ENCODE measurements at regions not wholly inside any gene's neighbourhood (a gene's known extent, or its start where the extent isn't known, plus 50 kb on each side); places are given as distances from the start of the nearest gene placed in this dataset.
A peak's percentile ranks its signal among the peaks of the same experiment; 100 is the strongest.

DNA sequence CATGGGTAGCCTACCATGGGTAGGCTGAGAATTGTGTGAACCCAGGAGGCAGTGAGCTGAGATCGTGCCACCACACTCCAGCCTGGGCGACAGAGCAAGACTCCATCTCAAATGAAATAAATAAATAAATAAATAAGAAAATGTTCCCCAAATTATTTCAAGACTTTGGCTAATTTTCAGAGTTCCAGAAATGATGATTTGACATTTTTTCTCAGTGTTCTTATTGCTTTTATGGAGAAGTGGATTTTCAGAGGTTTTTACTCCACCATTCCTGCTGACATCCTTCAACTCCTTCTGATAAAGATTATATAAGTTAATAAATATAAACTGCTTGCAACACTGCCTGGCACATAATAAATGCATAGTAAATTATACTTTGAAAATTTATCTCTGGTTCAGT, 80.4 kb upstream of the PRKCQ start:
- in situ Hi-C loops (cut with HindIII; ENCODE audit: low pct_ligation_motif_present, low pct_unique_long_range_greater_than_20kb, low sequenced_read_pairs), result no loop called here
- DNase-seq, result no peak

DNA sequence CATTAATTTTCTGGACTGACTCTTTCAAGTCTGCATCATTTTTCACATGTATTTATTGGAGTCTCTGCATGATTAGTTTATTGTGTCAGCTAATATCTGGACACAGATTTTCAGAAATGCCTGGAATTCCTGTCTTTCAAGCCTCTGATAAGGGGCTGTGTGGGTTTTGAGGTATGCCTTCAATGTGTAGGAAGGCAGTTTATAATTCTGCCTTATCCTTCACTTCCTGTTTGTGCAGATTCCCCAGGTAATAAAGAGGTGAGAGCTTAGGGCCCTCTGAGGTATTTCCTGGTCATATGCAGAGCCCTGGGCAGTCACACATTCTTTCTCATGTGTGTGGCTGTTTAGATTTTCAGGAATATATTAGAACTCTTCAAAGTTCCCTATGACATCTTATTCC, 79.4 kb upstream of the PRKCQ start:
- no peak for DNase-seq
- in situ Hi-C loops (cut with HindIII; ENCODE audit: low pct_ligation_motif_present, low pct_unique_long_range_greater_than_20kb, low sequenced_read_pairs), result no loop called here

DNA sequence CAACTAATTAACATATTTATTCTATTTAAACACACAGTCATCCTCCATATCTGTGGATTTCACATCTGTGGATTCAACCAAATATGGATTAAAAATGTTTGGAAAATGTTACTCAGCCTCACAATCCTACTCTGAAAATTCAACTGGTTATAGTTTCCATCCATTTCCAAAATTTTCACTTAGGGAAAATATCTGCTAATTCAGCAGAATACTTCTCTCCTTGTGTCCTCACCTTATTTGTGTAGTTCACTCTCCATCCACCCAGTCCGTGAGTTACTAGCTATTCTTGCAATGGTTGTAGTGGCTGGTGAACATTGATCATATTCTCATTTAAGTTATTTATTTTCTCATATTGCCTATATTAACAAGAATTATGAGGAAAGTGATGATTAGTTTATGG, 77.6 kb upstream of the PRKCQ start:
- in situ Hi-C loops (cut with HindIII; ENCODE audit: low pct_ligation_motif_present, low pct_unique_long_range_greater_than_20kb, low sequenced_read_pairs), result no loop called here
- no peak for DNase-seq

DNA sequence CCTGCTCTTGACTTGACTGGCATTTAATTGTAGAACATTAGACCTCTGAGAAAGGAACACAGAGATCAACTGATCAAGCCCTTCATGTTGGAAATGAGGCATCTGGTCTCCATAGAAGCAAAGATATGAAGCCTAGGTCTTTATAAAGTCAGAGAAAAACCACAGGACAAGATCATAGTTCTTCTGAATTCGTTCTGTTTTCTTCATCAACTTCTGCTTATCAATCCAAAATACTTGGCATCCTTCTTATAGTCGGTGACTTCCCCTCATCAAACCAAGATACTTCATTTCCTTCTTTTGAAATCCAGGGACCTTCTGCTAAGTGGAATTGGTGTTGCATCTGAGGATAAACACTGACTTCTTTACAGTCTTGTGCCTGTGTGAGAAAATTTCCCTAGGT, 77.1 kb upstream of the PRKCQ start:
- DNase-seq, result no peak
- in situ Hi-C loops (cut with HindIII; ENCODE audit: low pct_ligation_motif_present, low pct_unique_long_range_greater_than_20kb, low sequenced_read_pairs), result no loop called here

DNA sequence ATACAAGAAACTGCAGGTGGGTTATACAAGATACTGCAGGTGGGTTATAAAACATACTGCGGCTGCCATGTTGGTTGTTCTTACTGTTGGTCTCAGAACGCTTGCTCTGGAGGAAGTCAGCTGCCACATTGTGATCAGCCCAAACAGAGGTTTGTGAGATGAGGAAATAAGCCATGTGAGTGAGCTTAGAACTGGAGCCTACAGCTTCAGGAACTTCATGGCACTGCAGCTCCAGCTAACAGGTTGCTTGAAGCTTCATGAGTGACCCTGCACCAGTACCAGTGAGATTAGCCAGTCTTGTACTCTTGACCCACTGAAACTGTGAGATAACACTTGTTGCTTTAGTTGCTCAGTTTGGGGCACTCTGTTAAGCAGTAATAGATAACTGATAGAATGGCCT, 74.5 kb upstream of the PRKCQ start:
- in situ Hi-C loops (cut with HindIII; ENCODE audit: low pct_ligation_motif_present, low pct_unique_long_range_greater_than_20kb, low sequenced_read_pairs), result no loop called here

DNA sequence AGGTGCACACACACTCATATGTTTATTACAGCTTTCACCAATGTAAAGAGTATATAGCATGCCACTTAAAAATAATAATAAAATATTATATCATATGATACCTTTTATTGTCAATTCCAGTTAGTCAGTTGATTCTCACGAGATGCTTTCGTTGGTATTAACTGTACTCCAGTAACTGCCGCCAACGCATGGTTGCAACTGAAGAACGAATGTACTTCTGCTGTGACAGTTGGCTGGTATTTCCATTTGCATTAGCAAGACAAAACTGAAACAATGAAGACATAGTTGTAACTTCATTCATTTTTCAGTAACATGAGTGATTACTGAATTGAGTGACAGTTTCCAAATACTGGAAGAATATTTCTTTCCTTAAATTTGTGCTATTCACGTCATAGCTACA, 70.5 kb upstream of the PRKCQ start:
- DNase-seq, result no peak
- in situ Hi-C loops (cut with HindIII; ENCODE audit: low pct_ligation_motif_present, low pct_unique_long_range_greater_than_20kb, low sequenced_read_pairs), result no loop called here

More for the DNA sequence above, 74.5 kb upstream of the PRKCQ start:
- no peak for DNase-seq

DNA sequence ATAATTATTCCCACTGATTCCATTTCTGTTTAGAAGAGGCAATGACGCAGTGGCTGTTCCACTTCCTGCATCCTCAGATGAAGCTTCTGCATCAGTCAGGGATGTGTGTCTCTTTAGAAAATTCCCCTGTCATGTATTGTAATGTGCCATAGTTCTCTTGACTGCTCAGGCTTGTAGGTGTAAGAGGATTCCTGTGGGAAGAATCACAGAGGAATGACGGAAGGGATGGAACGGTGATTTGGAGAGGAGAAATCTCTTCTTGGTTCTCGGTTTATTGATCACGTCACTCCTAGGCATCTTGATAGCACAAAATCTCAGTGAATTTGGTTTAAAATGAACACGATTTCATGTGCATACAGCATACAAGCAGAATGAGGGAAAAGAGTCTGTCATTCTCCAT, 69.8 kb upstream of the PRKCQ start:
- DNase-seq, result peak; percentile 73
- in situ Hi-C loops (cut with HindIII; ENCODE audit: low pct_ligation_motif_present, low pct_unique_long_range_greater_than_20kb, low sequenced_read_pairs), result no loop called here

DNA sequence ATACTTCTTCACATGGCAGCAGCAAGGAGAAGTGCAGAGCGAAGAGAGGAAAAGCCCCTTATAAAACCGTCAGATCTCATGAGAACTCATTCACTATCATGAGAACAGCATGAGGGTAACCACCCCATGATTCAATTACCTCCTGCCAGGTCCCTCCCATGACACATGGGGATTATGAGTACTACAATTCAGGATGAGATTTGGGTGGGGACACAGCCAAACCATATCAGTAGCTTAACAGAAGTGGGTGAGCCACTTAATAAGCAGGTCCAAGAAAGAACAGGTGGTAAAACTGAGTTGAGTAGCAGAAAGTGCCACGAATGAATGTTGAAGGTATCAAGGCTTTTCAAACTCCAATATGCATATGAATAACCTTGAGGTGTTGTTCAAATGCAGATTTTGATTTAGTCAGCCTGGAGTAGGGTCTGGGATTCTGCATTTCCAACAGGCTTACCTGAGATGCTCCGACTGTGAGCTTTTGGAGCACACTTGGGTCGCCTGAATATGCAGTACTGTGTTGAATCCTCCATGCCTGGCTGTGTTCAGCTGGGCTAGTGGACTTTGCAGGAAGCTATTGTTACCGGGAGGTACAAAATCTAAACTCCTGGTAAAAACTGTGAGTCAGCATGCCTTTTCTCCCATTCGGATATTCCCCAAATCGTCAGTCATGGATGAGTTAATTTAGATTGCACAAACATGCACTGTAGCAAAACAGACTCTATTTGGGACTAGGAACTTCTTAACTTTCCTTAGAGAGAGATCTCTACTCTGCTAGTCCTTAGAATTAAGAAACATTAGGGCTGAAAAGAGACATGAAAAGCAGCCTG, 69.0 kb upstream of the PRKCQ start:
- in situ Hi-C loops (cut with HindIII; ENCODE audit: low pct_ligation_motif_present, low pct_unique_long_range_greater_than_20kb, low sequenced_read_pairs), result no loop called here
- DNase-seq, result peak; percentile 2

DNA sequence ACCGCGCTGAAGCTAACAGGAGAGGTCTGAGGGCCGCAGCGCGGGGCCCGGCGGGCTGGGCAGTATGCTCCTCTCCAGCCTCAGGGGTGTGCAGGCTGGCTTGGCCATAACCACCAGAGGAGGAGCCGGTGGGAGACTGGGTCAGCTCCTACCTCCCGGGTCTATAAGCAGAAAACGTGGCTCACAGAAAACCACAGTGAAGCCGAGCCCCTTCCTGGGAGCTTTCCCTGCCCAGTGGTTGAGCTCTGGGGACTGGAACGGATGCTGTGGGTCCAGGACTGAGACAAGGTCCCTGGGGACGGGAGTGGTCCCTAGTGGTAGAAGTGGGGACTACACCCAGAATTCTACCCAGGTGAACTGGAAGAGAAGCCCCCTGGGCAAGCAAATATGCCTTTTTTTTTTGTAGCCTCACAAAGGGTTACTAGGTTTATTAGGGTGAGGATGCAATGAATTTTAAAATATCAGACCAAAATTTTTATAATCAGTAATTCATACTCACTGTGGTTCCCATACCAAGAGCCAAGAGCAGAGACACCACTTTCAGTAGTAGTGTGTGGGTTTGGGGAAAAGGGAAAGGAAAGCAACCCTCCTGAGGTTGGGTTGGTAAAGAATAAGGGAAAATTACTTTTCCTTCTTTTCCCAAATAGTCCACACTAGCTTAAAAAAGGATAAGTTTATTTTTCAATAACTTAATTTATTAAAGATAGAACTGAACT, 67.9 kb upstream of the PRKCQ start:
- DNase-seq, result peak; percentile 25
- in situ Hi-C loops (cut with HindIII; ENCODE audit: low pct_ligation_motif_present, low pct_unique_long_range_greater_than_20kb, low sequenced_read_pairs), result no loop called here

DNA sequence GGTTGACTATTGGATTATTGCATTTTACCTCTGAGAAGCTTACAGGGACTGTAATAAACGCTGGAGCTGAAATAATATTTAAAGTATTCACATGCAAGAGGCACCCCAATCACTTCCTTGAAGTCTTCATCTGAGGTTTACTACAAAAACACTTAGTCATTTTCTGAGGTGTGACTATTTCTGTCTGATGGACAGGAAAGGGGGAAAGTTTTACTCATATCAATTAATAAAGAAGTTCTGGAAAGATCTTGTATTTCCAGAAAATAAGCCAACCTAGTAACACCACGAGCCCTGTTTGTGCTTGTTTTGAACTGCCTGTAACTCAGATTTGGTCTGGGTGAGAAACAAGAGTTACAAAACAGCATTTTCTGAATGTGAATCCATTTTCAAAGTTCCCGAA, 63.9 kb upstream of the PRKCQ start:
- in situ Hi-C loops (cut with HindIII; ENCODE audit: low pct_ligation_motif_present, low pct_unique_long_range_greater_than_20kb, low sequenced_read_pairs), result no loop called here
- DNase-seq, result no peak

DNA sequence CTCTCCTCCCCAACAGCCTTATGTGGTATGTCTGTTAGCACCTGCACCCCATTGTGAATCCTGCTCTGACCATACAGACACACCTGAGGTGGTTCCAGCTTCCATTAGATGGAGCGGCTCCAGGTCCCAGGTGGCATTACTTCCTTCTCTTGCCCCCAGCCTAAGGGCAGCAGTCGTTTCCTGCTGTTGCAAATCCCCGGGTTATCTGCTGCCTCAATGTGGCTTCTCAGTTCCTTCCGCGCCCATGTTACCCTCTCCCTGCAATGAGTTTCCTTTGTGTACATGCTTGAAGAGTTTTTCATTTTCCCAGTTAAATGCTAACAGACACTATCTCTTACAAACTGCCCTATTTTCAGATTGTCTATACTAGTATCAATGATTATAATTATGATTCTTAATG, 62.8 kb upstream of the PRKCQ start:
- no peak for DNase-seq
- in situ Hi-C loops (cut with HindIII; ENCODE audit: low pct_ligation_motif_present, low pct_unique_long_range_greater_than_20kb, low sequenced_read_pairs), result no loop called here

DNA sequence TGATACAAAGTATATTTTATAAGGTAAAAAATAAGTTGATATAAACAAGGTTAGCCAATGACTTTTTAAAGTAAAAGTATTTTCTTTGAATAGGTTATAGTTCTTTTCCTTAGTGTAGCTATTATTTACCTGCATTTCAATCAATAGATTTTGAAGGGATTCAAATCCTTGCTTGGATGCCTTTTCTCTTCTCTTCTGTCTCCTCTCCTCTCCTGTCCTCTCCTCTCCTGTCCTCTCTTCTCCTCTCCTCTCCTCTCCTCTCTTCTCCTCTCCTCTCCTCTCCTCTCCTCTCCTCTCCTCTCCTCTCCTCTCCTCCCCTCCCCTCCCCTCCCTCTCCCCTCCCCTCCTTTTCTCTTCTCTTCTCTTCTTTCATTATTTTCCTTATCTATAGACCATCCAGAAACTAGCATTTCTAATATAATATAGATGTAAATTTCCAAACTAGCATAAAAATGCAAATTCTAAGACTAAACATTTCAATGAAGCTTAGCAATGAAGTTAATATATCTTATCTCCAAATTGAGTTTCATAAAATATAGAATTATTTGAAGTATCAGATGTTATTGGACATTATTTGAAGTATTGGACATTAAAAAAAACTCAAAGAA, 60.5 kb upstream of the PRKCQ start:
- in situ Hi-C loops (cut with HindIII; ENCODE audit: low pct_ligation_motif_present, low pct_unique_long_range_greater_than_20kb, low sequenced_read_pairs), result no loop called here
- DNase-seq, result no peak

DNA sequence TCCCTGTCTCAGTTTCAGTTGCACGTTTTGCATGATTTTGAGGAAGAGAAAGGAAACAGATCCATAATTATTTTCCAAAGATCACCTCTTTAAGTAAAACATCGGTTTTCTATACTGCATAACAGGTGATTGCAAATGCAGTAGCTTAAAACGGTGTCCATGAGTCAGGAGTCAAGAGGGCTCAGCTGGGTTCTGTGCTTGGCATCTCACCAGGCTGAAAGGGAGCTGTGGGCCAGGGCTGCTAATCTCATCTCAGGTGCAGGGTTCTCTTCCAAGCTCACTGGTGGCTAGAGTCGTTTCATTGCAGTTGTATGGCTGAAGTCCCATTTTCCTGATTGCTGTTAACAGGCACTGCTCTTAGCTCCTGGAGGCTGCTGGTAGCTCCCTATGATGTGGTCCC, 57.0 kb upstream of the PRKCQ start:
- in situ Hi-C loops (cut with HindIII; ENCODE audit: low pct_ligation_motif_present, low pct_unique_long_range_greater_than_20kb, low sequenced_read_pairs), result no loop called here
- no peak for DNase-seq

DNA sequence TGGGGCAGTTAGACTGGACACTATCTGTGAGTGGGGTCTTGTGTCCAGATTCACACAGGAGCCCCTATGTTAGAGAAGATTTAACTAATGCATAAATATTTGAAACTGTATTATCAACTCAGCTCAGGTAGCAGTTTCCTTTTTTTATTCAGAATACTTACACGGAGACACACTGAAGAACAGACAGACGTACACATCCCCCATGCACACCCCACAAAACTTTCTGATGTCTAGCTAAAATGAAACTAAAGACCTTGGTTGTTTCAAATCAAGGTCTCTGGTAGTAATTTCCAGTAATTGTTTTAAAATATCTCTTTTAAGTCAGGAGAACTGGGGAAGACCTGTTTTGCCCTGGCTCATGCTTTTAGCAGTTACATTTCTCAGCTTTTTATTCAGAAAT, 55.7 kb upstream of the PRKCQ start:
- DNase-seq, result no peak
- in situ Hi-C loops (cut with HindIII; ENCODE audit: low pct_ligation_motif_present, low pct_unique_long_range_greater_than_20kb, low sequenced_read_pairs), result no loop called here
